Calu3 (cell line): ENCODE measurements at regions not wholly inside any gene's neighbourhood (a gene's known extent, or its start where the extent isn't known, plus 50 kb on each side); places are given as distances from the start of the nearest gene placed in this dataset.

Experiments
- BruUV-seq: library from RNA; stranded (reverse); fragments of 400-500 nt; replicated peaks from 2 replicates; lab custom pipeline; 2021; lab: Mats Ljungman, UMichigan
- CTCF ChIA-PET: fragments of 300-600 bp; sonication (Branson Sonifier 250); formaldehyde crosslinking; loops from one replicate; lab custom pipeline; 2022; ENCODE audit warnings: antibody characterized with exemption; lab: Charles Lee
- DNase-seq: peaks from one replicate; pipeline ENCODE4 v3.0.0; 2022
- H3K27ac Mint-ChIP-seq: one replicate; pipeline ENCODE4 v1.8.0; 2022; ENCODE audit warnings: mixed read lengths; ENCODE audit not compliant: unreplicated experiment
- H3K27me3 Mint-ChIP-seq: one replicate; pipeline ENCODE4 v1.8.0; 2022; ENCODE audit warnings: mixed read lengths; ENCODE audit not compliant: unreplicated experiment
- H3K36me3 Mint-ChIP-seq: one replicate; pipeline ENCODE4 v1.8.0; 2022; ENCODE audit warnings: mild to moderate bottlenecking, moderate library complexity, mixed read lengths; ENCODE audit not compliant: insufficient read depth, unreplicated experiment
- H3K4me1 Mint-ChIP-seq: one replicate; pipeline ENCODE4 v1.8.0; 2022; ENCODE audit warnings: mild to moderate bottlenecking, low read depth, mixed read lengths; ENCODE audit not compliant: unreplicated experiment
- H3K4me3 Mint-ChIP-seq: one replicate; pipeline ENCODE4 v1.8.0; 2022; ENCODE audit warnings: mild to moderate bottlenecking, low read depth, moderate library complexity, mixed read lengths; ENCODE audit not compliant: unreplicated experiment
- H3K9me3 Mint-ChIP-seq: one replicate; pipeline ENCODE4 v1.8.0; 2022; ENCODE audit warnings: low read depth, mixed read lengths; ENCODE audit not compliant: unreplicated experiment
- CTCF ChIP-seq: fragments of 200-600 bp; IDR thresholded peaks from one replicate; pipeline ENCODE4 v1.8.0; 2022; ENCODE audit warnings: antibody characterized with exemption; ENCODE audit not compliant: unreplicated experiment
- intact Hi-C: fragments of 100-400 bp; cut with micrococcal nuclease; formaldehyde crosslinking; loops from one replicate; pipeline ENCODE4 v1.10.0; 2022; ENCODE audit not compliant: unreplicated experiment

GRCh38 chr1:244187310-244187709 is 136.2 kb downstream of the ZBTB18 start:
- CTCF ChIA-PET, result no interaction called here
- H3K27ac Mint-ChIP-seq, result no peak overlapping the region
- H3K9me3 Mint-ChIP-seq, result peaks cover 14% of the 10 kb centered on the region
- peaks cover 3% of the 10 kb centered on the region for H3K4me1 Mint-ChIP-seq
- intact Hi-C loops, result no loop called here
- DNase-seq, result no peak
- TF ChIP-seq CTCF, result no peak
- no TSS peak for BruUV-seq
- peaks cover 16% of the 10 kb centered on the region for H3K27me3 Mint-ChIP-seq
- no peak overlapping the region for H3K4me3 Mint-ChIP-seq
- no peaks in the 10 kb centered on the region for H3K36me3 Mint-ChIP-seq

GRCh38 chr1:244191581-244191980 is 140.5 kb downstream of the ZBTB18 start:
- BruUV-seq, result no TSS peak
- CTCF ChIA-PET, result no interaction called here
- H3K4me3 Mint-ChIP-seq, result no peak overlapping the region

GRCh38 chr1:244192325-244192724 is 141.2 kb downstream of the ZBTB18 start:
- Mint-ChIP-seq H3K36me3 (no peaks in the 10 kb centered on the region), H3K4me3 (no peak overlapping the region), H3K9me3 (peaks cover 14% of the 10 kb centered on the region), H3K27me3 (peaks cover 16% of the 10 kb centered on the region), H3K4me1 (peaks cover 20% of the 10 kb centered on the region), H3K27ac (no peak overlapping the region)
- BruUV-seq, result no TSS peak
- CTCF ChIA-PET, result interaction anchor here (1.1 kb wide), 1 partner anchor 29 kb away, joined by 3 read pairs; no protein-coding TSS in a partner anchor
- no peak for TF ChIP-seq CTCF
- intact Hi-C loops, result no loop called here
- no peak for DNase-seq

More at GRCh38 chr1:244191581-244191980, 140.5 kb downstream of the ZBTB18 start:
- H3K36me3 Mint-ChIP-seq, result no peaks in the 10 kb centered on the region
- TF ChIP-seq CTCF, result no peak
- DNase-seq, result no peak
- no peak overlapping the region for H3K27ac Mint-ChIP-seq
- H3K27me3 Mint-ChIP-seq, result peaks cover 16% of the 10 kb centered on the region
- peaks cover 20% of the 10 kb centered on the region for H3K4me1 Mint-ChIP-seq
- intact Hi-C loops, result no loop called here
- peaks cover 14% of the 10 kb centered on the region for H3K9me3 Mint-ChIP-seq

- intact Hi-C loops, result no loop called here
These were observed 145.6 kb downstream of the ZBTB18 start for GRCh38 chr1:244196571-244197285.

More at GRCh38 chr1:244196571-244197285, 145.6 kb downstream of the ZBTB18 start:
- TF ChIP-seq CTCF, result no peak
- Mint-ChIP-seq H3K4me3 (no peak overlapping the region), H3K4me1 (peaks cover 20% of the 10 kb centered on the region), H3K36me3 (no peaks in the 10 kb centered on the region), H3K27ac (no peak overlapping the region), H3K27me3 (no peaks in the 10 kb centered on the region), H3K9me3 (no peaks in the 10 kb centered on the region)
- CTCF ChIA-PET, result no interaction called here
- no peak for DNase-seq
- no TSS peak for BruUV-seq
